Ovary (tissue), 7 donors: ENCODE measurements at regions not wholly inside any gene's neighbourhood (a gene's known extent, or its start where the extent isn't known, plus 50 kb on each side); places are given as distances from the start of the nearest gene placed in this dataset. TPM values are rescaled to one million over a fixed set of nuclear protein-coding genes. Genes with fewer than 3 reads are reported as not detected.

Experiments used
- DNase-seq, 5 donors: peaks; one replicate each; pipeline ENCODE4 v3.0.0-alpha.2; 2019 to 2020
- H3K27ac ChIP-seq, 2 donors: fragments of 200-600 bp; one replicate each; pipeline versions ENCODE4 v1.5.1 to v1.8.0; 2019 to 2022
- H3K27me3 ChIP-seq: fragments of 200-600 bp; one replicate; pipeline ENCODE4 v1.8.0; 2022
- H3K36me3 ChIP-seq: fragments of 200-600 bp; sonication (generic); one replicate; pipeline ENCODE4 v1.5.1; 2019
- H3K4me1 ChIP-seq: one replicate; pipeline ENCODE4 v1.8.1; 2013; ENCODE audit warnings: mild to moderate bottlenecking, moderate library complexity; ENCODE audit not compliant: insufficient read depth
- H3K4me3 ChIP-seq: fragments of 200-600 bp; sonication (generic); one replicate; pipeline ENCODE4 v1.5.1; 2017
- H3K9me3 ChIP-seq, 2 donors: fragments of 200-600 bp in 1 of 2; sonication (generic) in 1 of 2; one replicate each; pipeline versions ENCODE4 v1.5.1 to v1.8.1; 2013 to 2019; ENCODE audit warnings: mild to moderate bottlenecking in 1 of 2, moderate library complexity in 1 of 2
- CTCF ChIP-seq, 3 donors: fragments of 450-650 bp in 2 of 3; fragments of 200-600 bp in 1 of 3; IDR thresholded peaks; one replicate each; pipeline versions ENCODE4 v1.5.1 to v1.8.0; 2016 to 2022; ENCODE audit warnings: antibody characterized with exemption in 3 of 3, mild to moderate bottlenecking in 1 of 3
- EP300 ChIP-seq: sonication (generic); formaldehyde crosslinking; IDR thresholded peaks from one replicate; pipeline ENCODE4 v1.6.1; 2017; ENCODE audit warnings: antibody characterized with exemption
- POLR2A ChIP-seq: fragments of 450-650 bp; IDR thresholded peaks from one replicate; pipeline ENCODE4 v1.6.1; 2017; ENCODE audit warnings: antibody characterized with exemption, mild to moderate bottlenecking, moderate library complexity
- WGBS, 3 donors: extraction: QIAGEN DNeasy Blood & Tissue Kit in 1 of 3; methylation state at CpG; one replicate each; pipeline versions ENCODE4 v1.1.5 to v1.1.7; 2013 to 2017; 5-methylcytosine and 5-hydroxymethylcytosine counted together
- intact Hi-C, 4 donors: fragments of 100-400 bp; cut with DNase I; formaldehyde crosslinking; loops; one replicate each; pipeline versions ENCODE4 v1.11.0 to v1.15.1; 2022 to 2023
- microRNA counts: library from miRNA; unstranded; fragments of <30 nt; microRNA quantifications from one replicate; lab custom pipeline; 2016
- microRNA-seq, 3 donors: library from miRNA; unstranded; fragments of <30 nt; microRNA quantifications; one replicate each; pipeline versions ENCODE4 to v1.2.0, GENCODE V29; 2019 to 2020
- small RNA-seq: library from RNA; depleted of rRNA; stranded (forward); fragments of <200 nt; gene quantifications from one replicate; pipeline ENCODE3, GENCODE V24; 2016
- donor health status: DM: no; HTN: no; CAD: no; lungs with moderate emphysema.
- donor health status: DM: no; HTN: no; CAD: no.
- donor health status: Bipolar disorder and iron deficiency.
- donor health status: DM: no; HTN: no; CAD: no.
- donor health status: DM: yes; HTN: yes; CAD: no.

- intact Hi-C loops = no loop called here
- Histone ChIP-seq H3K27ac (no peak overlapping the region), H3K27me3 (no peaks in the 10 kb centered on the region), H3K4me3 (no peak overlapping the region), H3K36me3 (no peaks in the 10 kb centered on the region), H3K9me3 (no peaks in the 10 kb centered on the region), H3K4me1 (no peaks in the 10 kb centered on the region)
- TF ChIP-seq EP300 (no peak), POLR2A (no peak), CTCF (IDR thresholded peaks at IDR 0.05) (no peak)
- WGBS, 3 donors = 84 to 91% (median 86%) methylated on average over 5 of the region's 5 CpGs
- DNase-seq = no peak
These were observed 89.0 kb downstream of the TBX19 start for GRCh38 chr1:168369655-168370054.

- H3K27ac ChIP-seq = no peak overlapping the region
- no peaks in the 10 kb centered on the region for H3K9me3 ChIP-seq
- 77 to 83% (median 78%) methylated on average over 1 of the region's 1 CpG for WGBS, 3 donors
- no peaks in the 10 kb centered on the region for H3K27me3 ChIP-seq
- TF ChIP-seq CTCF (IDR thresholded peaks at IDR 0.05) (no peak), EP300 (no peak), POLR2A (no peak)
- H3K4me1 ChIP-seq = no peaks in the 10 kb centered on the region
- H3K4me3 ChIP-seq = no peak overlapping the region
- intact Hi-C loops = no loop called here
- H3K36me3 ChIP-seq = no peaks in the 10 kb centered on the region
- DNase-seq = no peak
These were observed 87.5 kb downstream of the TBX19 start for GRCh38 chr1:168368131-168368530.

- no peak overlapping the region for H3K27ac ChIP-seq
- no peaks in the 10 kb centered on the region for H3K9me3 ChIP-seq
- no peaks in the 10 kb centered on the region for H3K27me3 ChIP-seq
- no peaks in the 10 kb centered on the region for H3K36me3 ChIP-seq
- H3K4me3 ChIP-seq = no peak overlapping the region
- intact Hi-C loops = no loop called here
- H3K4me1 ChIP-seq = no peaks in the 10 kb centered on the region
- 68 to 75% (median 72%) methylated on average over 9 of the region's 9 CpGs for WGBS, 3 donors
- no peak for DNase-seq
- TF ChIP-seq CTCF (IDR thresholded peaks at IDR 0.05) = no peak
- TF ChIP-seq POLR2A = no peak
- no peak for TF ChIP-seq EP300
These were observed 85.2 kb downstream of the TBX19 start for GRCh38 chr1:168365719-168366479.

MicroRNAs encoded in the stretch of these regions (microRNA counts, 767-probe panel; counts per million panel counts)
- 530 counts per million, percentile 78 among the panel's probes with 10 or more counts for microRNA hsa-miR-557 (lab: Ali Mortazavi, UCI)

Small RNA genes in the stretch of these regions (microRNA-seq; reads per million reads assigned to microRNA genes)
- 0 reads per million in 3 donors for gene MIR557

Small RNA genes in the stretch of these regions (small RNA-seq; reads per million reads assigned to genes)
- gene MIR557 = not detected
